Mesenchymal stem cell (in vitro differentiated cells and primary cell): ENCODE measurements at regions not wholly inside any gene's neighbourhood (a gene's known extent, or its start where the extent isn't known, plus 50 kb on each side); places are given as distances from the start of the nearest gene placed in this dataset.

Source experiments
- DNase-seq: peaks from one replicate; pipeline ENCODE4 v3.0.0-alpha.2; 2013
- H2AFZ ChIP-seq: one replicate; pipeline ENCODE4 v1.6.1; 2013; ENCODE audit warnings: low read depth, mild to moderate bottlenecking, control low read depth, inconsistent platforms, low read length, moderate library complexity
- H2AK5ac ChIP-seq: 2 replicates; pipeline ENCODE4 v1.6.1; 2013; ENCODE audit warnings: low read length, moderate library complexity, mild to moderate bottlenecking, inconsistent platforms; ENCODE audit not compliant: severe bottlenecking
- H2BK120ac ChIP-seq: one replicate; pipeline ENCODE4 v1.6.1; 2013; ENCODE audit warnings: low read depth, mild to moderate bottlenecking, inconsistent platforms, low read length, moderate library complexity
- H2BK12ac ChIP-seq, 2 experiments: one replicate each; pipeline ENCODE4 v1.6.1; 2013; ENCODE audit warnings: inconsistent platforms in 2 of 2, low read length in 2 of 2, mild to moderate bottlenecking in 2 of 2, moderate library complexity in 2 of 2, control low read depth in 1 of 2
- H2BK15ac ChIP-seq: one replicate; pipeline ENCODE4 v1.6.1; 2013; ENCODE audit warnings: mild to moderate bottlenecking, low read depth, inconsistent platforms; ENCODE audit not compliant: poor library complexity, severe bottlenecking
- H2BK5ac ChIP-seq: 2 replicates; pipeline ENCODE4 v1.6.1; 2013; ENCODE audit warnings: low read depth, mild to moderate bottlenecking, low read length, control low read depth, inconsistent platforms; ENCODE audit not compliant: poor library complexity, severe bottlenecking
- H3K14ac ChIP-seq, 2 experiments: one replicate each; pipeline ENCODE4 v1.6.1; 2013; ENCODE audit warnings: inconsistent platforms in 2 of 2, low read length in 2 of 2, control low read depth in 1 of 2, mild to moderate bottlenecking in 1 of 2, moderate library complexity in 1 of 2
- H3K18ac ChIP-seq, 2 experiments: one replicate each; pipeline ENCODE4 v1.6.1; 2013; ENCODE audit warnings: inconsistent platforms in 2 of 2, low read length in 2 of 2, control low read depth in 1 of 2, low read depth in 1 of 2, mild to moderate bottlenecking in 1 of 2
- H3K23ac ChIP-seq, 2 experiments: one replicate each; pipeline ENCODE4 v1.6.1; 2013; ENCODE audit warnings: inconsistent platforms in 2 of 2, low read length in 2 of 2, mild to moderate bottlenecking in 2 of 2, moderate library complexity in 2 of 2, control low read depth in 1 of 2
- H3K27ac ChIP-seq: 2 replicates; pipeline ENCODE4 v1.5.1; 2013; ENCODE audit warnings: mild to moderate bottlenecking, moderate library complexity, low read length, control low read depth, inconsistent platforms; ENCODE audit not compliant: poor library complexity, severe bottlenecking
- H3K27me3 ChIP-seq, 2 experiments: 2 replicates each; pipeline versions ENCODE4 v1.6.1 to v1.7.0; 2013; ENCODE audit warnings: low read length in 2 of 2, mild to moderate bottlenecking in 2 of 2, moderate library complexity in 2 of 2, control low read depth in 1 of 2, inconsistent platforms in 1 of 2; ENCODE audit not compliant: control insufficient read depth in 1 of 2, insufficient read depth in 1 of 2
- H3K36me3 ChIP-seq, 2 experiments: 2 replicates each; pipeline versions ENCODE4 v1.6.1 to v1.7.0; 2013; ENCODE audit warnings: low read length in 2 of 2, control low read depth in 1 of 2, inconsistent platforms in 1 of 2, low read depth in 1 of 2, mild to moderate bottlenecking in 1 of 2; ENCODE audit not compliant: insufficient read depth in 2 of 2, control insufficient read depth in 1 of 2
- H3K4ac ChIP-seq, 2 experiments: one replicate each; pipeline ENCODE4 v1.6.1; 2013; ENCODE audit warnings: inconsistent platforms in 2 of 2, low read length in 2 of 2, mild to moderate bottlenecking in 2 of 2, moderate library complexity in 2 of 2, control low read depth in 1 of 2, low read depth in 1 of 2
- H3K4me1 ChIP-seq: 2 replicates; pipeline ENCODE4 v1.6.1; 2013; ENCODE audit warnings: low read depth, low read length, control low read depth; ENCODE audit not compliant: control insufficient read depth, insufficient read depth
- H3K4me2 ChIP-seq: 2 replicates; pipeline ENCODE4 v1.6.1; 2013; ENCODE audit warnings: low read length, mild to moderate bottlenecking, inconsistent platforms; ENCODE audit not compliant: poor library complexity, severe bottlenecking
- H3K4me3 ChIP-seq, 2 experiments: 2 replicates each; pipeline versions ENCODE4 v1.5.1 to v1.7.0; 2013; ENCODE audit warnings: low read length in 2 of 2, mild to moderate bottlenecking in 2 of 2, control low read depth in 1 of 2, low read depth in 1 of 2; ENCODE audit not compliant: insufficient read depth in 1 of 2
- H3K79me1 ChIP-seq: replicated peaks from 2 replicates; pipeline ENCODE4 v1.6.1; 2013; ENCODE audit warnings: mild to moderate bottlenecking, control low read depth, low read length, inconsistent platforms; ENCODE audit not compliant: poor library complexity, severe bottlenecking
- H3K9ac ChIP-seq: 2 replicates; pipeline ENCODE4 v1.7.0; 2013; ENCODE audit warnings: mild to moderate bottlenecking, low read length, moderate library complexity
- H3K9me3 ChIP-seq: 2 replicates; pipeline ENCODE4 v1.7.0; 2013; ENCODE audit warnings: mild to moderate bottlenecking, low read length; ENCODE audit not compliant: control insufficient read depth
- H4K8ac ChIP-seq: one replicate; pipeline ENCODE4 v1.6.1; 2013; ENCODE audit warnings: inconsistent platforms, mild to moderate bottlenecking, low read length, moderate library complexity
- H4K91ac ChIP-seq: one replicate; pipeline ENCODE4 v1.6.1; 2013; ENCODE audit warnings: mild to moderate bottlenecking, low read length, inconsistent platforms
- WGBS: methylation state at CpG from one replicate; pipeline ENCODE4 v1.1.7; 2013; ENCODE audit warnings: mixed read lengths; 5-methylcytosine and 5-hydroxymethylcytosine counted together

GRCh38 chr7:10604128-10604527 lies 369.5 kb upstream of the PHF14 start:
- Histone ChIP-seq H3K4me2 (no peak overlapping the region), H3K18ac (no peak overlapping the region), H3K14ac (no peak overlapping the region), H3K4me3 (no peak overlapping the region), H2BK12ac (no peak overlapping the region), H3K9me3 (no peaks in the 10 kb centered on the region), H4K8ac (no peak overlapping the region), H2AK5ac (no peak overlapping the region), H3K36me3 (no peaks in the 10 kb centered on the region), H2BK5ac (no peak overlapping the region), H3K9ac (no peak overlapping the region), H4K91ac (no peak overlapping the region), H2AFZ (no peak overlapping the region), H3K23ac (no peak overlapping the region), H3K4ac (no peak overlapping the region), H3K4me1 (no peaks in the 10 kb centered on the region), H3K79me1 (no peaks in the 10 kb centered on the region), H2BK120ac (no peak overlapping the region), H3K27ac (no peak overlapping the region), H3K27me3 (no peaks in the 10 kb centered on the region), H2BK15ac (no peak overlapping the region)
- DNase-seq, result no peak

DNA sequence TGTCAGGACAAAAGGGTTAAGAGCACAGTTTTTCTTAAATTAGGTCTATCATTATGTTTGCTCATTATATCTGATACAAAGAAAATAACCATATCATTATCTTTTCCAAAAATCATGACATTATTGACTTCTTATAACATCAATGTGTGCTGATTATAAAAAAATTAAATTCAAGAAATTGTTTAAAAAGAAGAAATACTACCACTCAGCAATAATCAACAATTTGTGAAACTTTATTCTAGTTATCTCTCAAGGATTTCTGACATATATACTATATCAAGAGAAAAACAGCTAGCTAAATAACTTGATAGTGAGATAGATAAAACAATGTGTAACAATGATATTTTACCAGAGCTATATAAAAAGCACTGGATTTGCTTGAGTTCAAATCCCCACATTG lies 360.7 kb upstream of the PHF14 start:
- Histone ChIP-seq H2BK15ac (no peak overlapping the region), H3K79me1 (no peaks in the 10 kb centered on the region), H3K4me1 (peaks cover 2% of the 10 kb centered on the region), H3K23ac (no peak overlapping the region), H3K27ac (no peak overlapping the region), H3K27me3 (no peaks in the 10 kb centered on the region), H2BK5ac (no peak overlapping the region), H3K9ac (no peak overlapping the region), H3K4ac (no peak overlapping the region), H2AFZ (no peak overlapping the region), H2BK120ac (no peak overlapping the region), H4K8ac (no peak overlapping the region), H3K36me3 (no peaks in the 10 kb centered on the region), H2BK12ac (no peak overlapping the region), H2AK5ac (no peak overlapping the region), H3K18ac (no peak overlapping the region), H3K4me2 (no peak overlapping the region), H4K91ac (no peak overlapping the region), H3K14ac (no peak overlapping the region), H3K4me3 (no peak overlapping the region), H3K9me3 (peaks cover 4% of the 10 kb centered on the region)
- no peak for DNase-seq

GRCh38 chr7:10618953-10619352 lies 354.7 kb upstream of the PHF14 start:
- H2BK15ac ChIP-seq, result no peak overlapping the region
- H3K9me3 ChIP-seq, result peaks cover 14% of the 10 kb centered on the region
- no peak overlapping the region for H3K4ac ChIP-seq
- no peak overlapping the region for H3K4me2 ChIP-seq
- no peak overlapping the region for H3K23ac ChIP-seq
- H2AFZ ChIP-seq, result no peak overlapping the region
- H2BK12ac ChIP-seq, result no peak overlapping the region
- H4K91ac ChIP-seq, result no peak overlapping the region
- H2AK5ac ChIP-seq, result no peak overlapping the region
- no peak overlapping the region for H3K27ac ChIP-seq
- no peak overlapping the region for H3K18ac ChIP-seq
- H2BK5ac ChIP-seq, result no peak overlapping the region
- 32% methylated on average over 2 of the region's 3 CpGs for WGBS
- no peaks in the 10 kb centered on the region for H3K36me3 ChIP-seq
- H3K4me3 ChIP-seq, result no peak overlapping the region
- H3K14ac ChIP-seq, result no peak overlapping the region
- no peaks in the 10 kb centered on the region for H3K79me1 ChIP-seq
- no peak overlapping the region for H2BK120ac ChIP-seq
- no peaks in the 10 kb centered on the region for H3K27me3 ChIP-seq
- no peak overlapping the region for H4K8ac ChIP-seq
- DNase-seq, result no peak
- H3K4me1 ChIP-seq, result peaks cover 2% of the 10 kb centered on the region
- H3K9ac ChIP-seq, result no peak overlapping the region

- Histone ChIP-seq H2BK12ac (no peak overlapping the region), H3K4me1 (no peaks in the 10 kb centered on the region), H2AK5ac (no peak overlapping the region), H3K9me3 (no peaks in the 10 kb centered on the region), H3K27me3 (no peaks in the 10 kb centered on the region), H3K23ac (no peak overlapping the region), H3K4me2 (no peak overlapping the region), H3K9ac (no peak overlapping the region), H4K8ac (no peak overlapping the region), H2BK120ac (no peak overlapping the region), H3K4me3 (no peak overlapping the region), H3K4ac (no peak overlapping the region), H3K14ac (no peak overlapping the region), H3K18ac (no peak overlapping the region), H3K27ac (no peak overlapping the region), H4K91ac (no peak overlapping the region), H3K79me1 (no peaks in the 10 kb centered on the region), H2BK15ac (no peak overlapping the region), H3K36me3 (no peaks in the 10 kb centered on the region), H2AFZ (no peak overlapping the region), H2BK5ac (no peak overlapping the region)
- 83% methylated on average over 1 of the region's 1 CpG for WGBS
- DNase-seq, result no peak
Observed at GRCh38 chr7:10632712-10633111, 341.0 kb upstream of the PHF14 start.
